ENCODE measurements at regions not wholly inside any gene's neighbourhood (a gene's known extent, or its start where the extent isn't known, plus 50 kb on each side); places are given as distances from the start of the nearest gene placed in this dataset.

DNA sequence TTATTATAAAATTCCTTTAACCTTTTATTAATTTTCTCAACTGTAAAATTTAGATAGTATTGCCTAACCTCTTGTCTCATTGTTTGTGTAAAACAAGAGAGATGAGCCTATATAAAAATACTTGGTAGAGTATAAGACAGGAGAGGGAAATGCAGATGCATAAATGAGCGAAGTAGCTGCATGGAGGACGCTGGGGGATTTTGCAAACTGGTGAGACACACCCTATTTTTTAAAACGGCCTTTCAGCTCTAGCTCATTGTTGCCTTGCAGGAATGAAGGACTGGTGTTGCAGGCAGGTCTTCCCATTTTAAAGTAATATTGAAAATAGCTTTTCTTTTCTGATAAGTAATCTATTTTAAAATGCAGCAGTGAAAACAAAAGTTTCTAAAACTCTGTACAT is 435.3 kb upstream of the HNRNPA3 start:
- no peak for TF ChIP-seq GATA2 (IDR thresholded peaks at IDR 0.05; ENCODE audit: low read depth, low read length)
- no peak for TF ChIP-seq GATA3 (IDR thresholded peaks at IDR 0.05; ENCODE audit: low read depth, low read length)

Measured in SH-SY5Y (cell line).